ENCODE measurements at regions not wholly inside any gene's neighbourhood (a gene's known extent, or its start where the extent isn't known, plus 50 kb on each side); places are given as distances from the start of the nearest gene placed in this dataset.

DNA sequence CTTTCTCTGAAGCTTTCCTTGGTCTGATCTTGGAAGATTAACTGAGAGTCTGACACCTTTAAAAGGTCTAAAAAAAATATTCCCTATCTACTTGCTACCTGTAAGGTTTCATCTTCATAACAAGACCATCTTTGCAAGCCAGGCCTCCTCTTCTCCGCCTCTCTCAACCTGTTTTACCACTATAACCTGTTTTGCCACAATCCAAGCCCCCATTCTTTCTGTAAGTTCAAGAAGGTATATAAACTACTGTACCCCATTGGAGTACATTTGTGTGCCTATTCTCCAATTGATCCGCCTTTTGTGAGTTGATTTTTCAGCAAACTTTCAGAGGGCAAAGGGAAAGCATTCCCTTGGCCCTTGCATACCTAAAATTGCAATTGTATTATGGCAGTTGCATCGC lies 319.3 kb upstream of the NECTIN3 start:
- Histone ChIP-seq H3K27me3 (ENCODE audit: insufficient read depth, insufficient read length) (no peaks in the 10 kb centered on the region), H3K36me3 (ENCODE audit: insufficient read depth, insufficient read length, low read length) (no peaks in the 10 kb centered on the region), H3K9ac (ENCODE audit: insufficient read length, low read depth) (no peak overlapping the region), H3K9me3 (ENCODE audit: insufficient read depth, low read length) (peaks cover 14% of the 10 kb centered on the region), H3K4me1 (ENCODE audit: insufficient read depth, insufficient read length) (no peaks in the 10 kb centered on the region), H3K4me3 (ENCODE audit: insufficient read length, low read depth) (no peak overlapping the region)
- TF ChIP-seq SUZ12 (IDR thresholded peaks at IDR 0.05; ENCODE audit: extremely low read depth, insufficient read depth, insufficient read length) (no peak), ZNF274 (IDR thresholded peaks at IDR 0.05; ENCODE audit: low read depth, low read length) (no peak), YY1 (IDR thresholded peaks at IDR 0.05; ENCODE audit: insufficient read depth, insufficient read length) (no peak)
- no peak for DNase-seq (ENCODE audit: low read depth, low spot score)

DNA sequence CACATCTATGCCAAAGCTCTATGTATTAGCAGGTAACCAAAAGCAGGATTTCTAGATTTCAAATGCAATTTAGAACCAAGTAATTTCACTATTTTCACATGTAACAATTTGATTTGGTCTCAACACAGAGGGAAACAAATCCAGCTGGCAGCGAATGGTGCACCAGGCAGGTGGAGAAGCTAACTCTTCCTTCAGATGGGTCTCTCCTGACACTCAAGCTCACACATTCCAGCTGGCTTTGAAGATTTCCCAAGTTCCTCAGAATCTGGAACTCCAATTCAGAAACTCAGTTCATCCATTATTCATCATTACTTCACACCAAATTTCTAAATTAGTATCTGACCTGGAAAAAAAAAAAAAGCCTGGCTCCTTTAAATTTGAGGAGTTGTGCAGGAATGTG lies 318.1 kb upstream of the NECTIN3 start:
- TF ChIP-seq YY1 (IDR thresholded peaks at IDR 0.05; ENCODE audit: insufficient read depth, insufficient read length) (no peak), SUZ12 (IDR thresholded peaks at IDR 0.05; ENCODE audit: extremely low read depth, insufficient read depth, insufficient read length) (no peak), ZNF274 (IDR thresholded peaks at IDR 0.05; ENCODE audit: low read depth, low read length) (no peak)

DNA sequence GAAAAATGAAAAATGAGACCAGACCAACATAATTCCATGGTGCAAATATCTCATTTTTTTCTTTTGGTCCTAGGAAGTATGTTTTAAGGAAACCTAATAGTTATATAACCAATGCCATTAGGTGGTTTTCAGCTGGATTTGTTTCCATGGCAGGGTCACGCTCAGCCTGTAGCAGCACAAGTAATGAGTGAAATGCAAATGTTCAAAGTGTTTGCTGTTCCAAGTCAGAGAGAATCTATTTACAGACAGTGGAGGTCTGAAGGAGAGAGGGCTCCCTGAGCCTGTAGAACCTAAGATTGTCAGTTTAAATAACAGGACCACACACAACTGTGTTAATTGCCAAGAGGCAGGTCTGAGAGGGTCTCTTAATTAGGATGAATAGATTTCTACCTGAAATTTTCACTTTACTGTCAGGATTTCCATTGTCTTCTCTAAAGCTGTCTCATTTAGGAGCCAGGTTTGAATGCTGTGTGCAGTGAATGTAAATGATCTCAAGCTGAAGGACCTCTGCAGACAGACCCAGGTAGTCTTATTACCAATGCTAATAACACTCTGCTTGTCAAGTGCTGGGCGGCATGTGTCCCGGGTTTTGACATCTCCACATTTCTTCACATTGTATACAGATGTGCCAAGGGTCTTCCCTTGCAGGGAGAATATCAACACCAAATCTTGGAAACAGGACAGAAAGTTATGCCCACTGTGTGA lies 317.3 kb upstream of the NECTIN3 start:
- no peak for DNase-seq (ENCODE audit: low read depth, low spot score)
- TF ChIP-seq ZNF274 (IDR thresholded peaks at IDR 0.05; ENCODE audit: low read depth, low read length) (no peak), SUZ12 (IDR thresholded peaks at IDR 0.05; ENCODE audit: extremely low read depth, insufficient read depth, insufficient read length) (no peak), YY1 (IDR thresholded peaks at IDR 0.05; ENCODE audit: insufficient read depth, insufficient read length) (no peak)
- Histone ChIP-seq H3K36me3 (ENCODE audit: insufficient read depth, insufficient read length, low read length) (no peaks in the 10 kb centered on the region), H3K9me3 (ENCODE audit: insufficient read depth, low read length) (peaks cover 15% of the 10 kb centered on the region), H3K4me3 (ENCODE audit: insufficient read length, low read depth) (no peak overlapping the region), H3K4me1 (ENCODE audit: insufficient read depth, insufficient read length) (no peaks in the 10 kb centered on the region), H3K9ac (ENCODE audit: insufficient read length, low read depth) (no peak overlapping the region), H3K27me3 (ENCODE audit: insufficient read depth, insufficient read length) (no peaks in the 10 kb centered on the region)

More for the DNA sequence above, 318.1 kb upstream of the NECTIN3 start:
- Histone ChIP-seq H3K9me3 (ENCODE audit: insufficient read depth, low read length) (peaks cover 15% of the 10 kb centered on the region), H3K4me3 (ENCODE audit: insufficient read length, low read depth) (no peak overlapping the region), H3K9ac (ENCODE audit: insufficient read length, low read depth) (no peak overlapping the region), H3K27me3 (ENCODE audit: insufficient read depth, insufficient read length) (no peaks in the 10 kb centered on the region), H3K4me1 (ENCODE audit: insufficient read depth, insufficient read length) (no peaks in the 10 kb centered on the region), H3K36me3 (ENCODE audit: insufficient read depth, insufficient read length, low read length) (no peaks in the 10 kb centered on the region)
- DNase-seq (ENCODE audit: low read depth, low spot score) = no peak

DNA sequence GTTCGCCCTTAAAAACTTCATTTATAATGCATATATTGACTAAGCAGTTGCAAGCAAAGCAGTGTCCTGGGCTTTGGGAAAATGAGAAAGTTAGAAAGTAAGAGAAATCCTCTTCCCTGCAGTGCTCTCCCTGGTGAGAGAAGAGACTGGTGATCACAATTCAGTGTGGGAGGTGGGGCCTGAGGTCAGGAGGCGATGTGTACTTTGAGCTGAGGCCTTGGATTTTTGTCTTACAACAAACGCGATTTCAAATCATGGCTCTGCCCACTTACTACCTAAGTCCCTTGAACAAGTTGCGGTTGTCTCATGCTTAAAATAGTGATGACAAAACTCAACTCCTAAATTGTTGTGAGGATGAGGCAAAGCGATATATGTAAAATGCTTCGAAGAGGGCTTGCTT lies 316.3 kb upstream of the NECTIN3 start:
- TF ChIP-seq YY1 (IDR thresholded peaks at IDR 0.05; ENCODE audit: insufficient read depth, insufficient read length) (no peak), ZNF274 (IDR thresholded peaks at IDR 0.05; ENCODE audit: low read depth, low read length) (no peak), SUZ12 (IDR thresholded peaks at IDR 0.05; ENCODE audit: extremely low read depth, insufficient read depth, insufficient read length) (no peak)
- no peaks in the 10 kb centered on the region for H3K4me1 ChIP-seq (ENCODE audit: insufficient read depth, insufficient read length)
- no peak overlapping the region for H3K4me3 ChIP-seq (ENCODE audit: insufficient read length, low read depth)
- no peak for DNase-seq (ENCODE audit: low read depth, low spot score)
- H3K9me3 ChIP-seq (ENCODE audit: insufficient read depth, low read length) = peaks cover 15% of the 10 kb centered on the region
- no peak overlapping the region for H3K9ac ChIP-seq (ENCODE audit: insufficient read length, low read depth)
- H3K27me3 ChIP-seq (ENCODE audit: insufficient read depth, insufficient read length) = no peaks in the 10 kb centered on the region
- H3K36me3 ChIP-seq (ENCODE audit: insufficient read depth, insufficient read length, low read length) = no peaks in the 10 kb centered on the region

DNA sequence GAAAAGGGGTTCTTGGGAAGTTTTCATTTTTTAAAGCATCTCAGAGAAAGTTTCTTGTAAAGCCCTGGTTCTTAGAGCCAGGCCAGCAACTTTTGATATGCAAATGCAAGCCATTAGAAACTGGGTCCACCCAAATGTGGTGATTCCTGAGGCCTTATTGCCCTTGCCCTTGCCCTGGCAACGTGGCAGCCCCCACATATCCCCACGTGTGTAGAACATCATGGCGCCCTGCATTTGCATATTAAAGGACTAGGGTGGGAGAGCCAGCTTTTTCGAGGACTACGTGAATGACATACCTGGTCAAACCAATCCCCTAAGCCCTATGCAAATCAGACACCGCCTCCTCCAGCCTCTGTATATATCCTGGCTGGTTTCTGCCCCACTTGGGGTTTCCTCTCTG lies 314.9 kb upstream of the NECTIN3 start:
- TF ChIP-seq ZNF274 (IDR thresholded peaks at IDR 0.05; ENCODE audit: low read depth, low read length) = no peak
- no peak for TF ChIP-seq SUZ12 (IDR thresholded peaks at IDR 0.05; ENCODE audit: extremely low read depth, insufficient read depth, insufficient read length)
- TF ChIP-seq YY1 (IDR thresholded peaks at IDR 0.05; ENCODE audit: insufficient read depth, insufficient read length) = no peak
- no peak overlapping the region for H3K4me3 ChIP-seq (ENCODE audit: insufficient read length, low read depth)
- no peaks in the 10 kb centered on the region for H3K36me3 ChIP-seq (ENCODE audit: insufficient read depth, insufficient read length, low read length)
- no peak overlapping the region for H3K9ac ChIP-seq (ENCODE audit: insufficient read length, low read depth)
- H3K4me1 ChIP-seq (ENCODE audit: insufficient read depth, insufficient read length) = no peaks in the 10 kb centered on the region
- no peak for DNase-seq (ENCODE audit: low read depth, low spot score)
- H3K9me3 ChIP-seq (ENCODE audit: insufficient read depth, low read length) = peaks cover 15% of the 10 kb centered on the region
- no peaks in the 10 kb centered on the region for H3K27me3 ChIP-seq (ENCODE audit: insufficient read depth, insufficient read length)

DNA sequence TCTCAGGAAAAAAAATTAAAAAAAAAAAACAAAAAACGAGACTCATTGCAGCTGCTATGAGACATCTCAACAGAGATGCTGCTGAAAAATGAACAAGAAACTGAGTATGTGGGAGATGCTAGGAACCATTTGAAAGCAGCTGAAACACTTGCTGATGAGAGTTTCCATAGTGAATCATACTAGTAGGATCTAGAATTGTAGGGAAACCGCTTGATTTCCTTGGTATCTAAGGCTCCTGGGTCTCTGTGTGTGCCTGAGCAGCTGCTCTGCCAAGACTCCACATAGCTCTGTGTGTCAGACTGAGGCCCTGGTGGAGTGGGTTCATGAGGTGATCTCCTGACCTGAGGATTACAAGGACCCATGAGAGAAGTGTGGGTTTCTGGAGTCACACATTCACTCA lies 313.4 kb upstream of the NECTIN3 start:
- no peaks in the 10 kb centered on the region for H3K4me1 ChIP-seq (ENCODE audit: insufficient read depth, insufficient read length)
- H3K36me3 ChIP-seq (ENCODE audit: insufficient read depth, insufficient read length, low read length) = no peaks in the 10 kb centered on the region
- no peaks in the 10 kb centered on the region for H3K27me3 ChIP-seq (ENCODE audit: insufficient read depth, insufficient read length)
- no peak for TF ChIP-seq ZNF274 (IDR thresholded peaks at IDR 0.05; ENCODE audit: low read depth, low read length)
- H3K4me3 ChIP-seq (ENCODE audit: insufficient read length, low read depth) = no peak overlapping the region
- DNase-seq (ENCODE audit: low read depth, low spot score) = no peak
- no peak overlapping the region for H3K9ac ChIP-seq (ENCODE audit: insufficient read length, low read depth)
- H3K9me3 ChIP-seq (ENCODE audit: insufficient read depth, low read length) = peaks cover 15% of the 10 kb centered on the region

DNA sequence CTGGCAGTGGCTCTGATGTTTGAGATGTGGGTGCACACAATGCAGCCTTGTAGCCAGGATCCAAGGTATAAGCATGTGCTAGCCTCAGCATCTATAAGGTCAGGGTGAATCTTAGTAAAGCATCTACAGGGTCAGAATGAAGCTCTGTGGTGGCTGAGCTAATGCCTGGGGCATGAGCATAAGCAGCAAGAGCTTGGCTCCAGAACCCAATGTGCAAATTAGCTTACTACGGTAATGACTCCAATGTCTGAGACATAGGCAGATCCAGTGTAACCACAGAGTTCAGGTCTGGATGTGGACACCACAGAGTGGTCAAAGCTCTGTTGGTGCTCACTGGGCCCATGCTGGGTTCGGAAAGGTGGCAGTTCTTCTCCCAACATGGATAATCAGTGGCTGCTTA lies 304.5 kb upstream of the NECTIN3 start:
- Histone ChIP-seq H3K4me1 (ENCODE audit: insufficient read depth, insufficient read length) (no peaks in the 10 kb centered on the region), H3K9ac (ENCODE audit: insufficient read length, low read depth) (no peak overlapping the region), H3K27me3 (ENCODE audit: insufficient read depth, insufficient read length) (no peaks in the 10 kb centered on the region), H3K36me3 (ENCODE audit: insufficient read depth, insufficient read length, low read length) (no peaks in the 10 kb centered on the region), H3K9me3 (ENCODE audit: insufficient read depth, low read length) (peaks cover 17% of the 10 kb centered on the region; the same call in 1 of the 2 replicates), H3K4me3 (ENCODE audit: insufficient read length, low read depth) (no peak overlapping the region)
- no peak for TF ChIP-seq ZNF274 (IDR thresholded peaks at IDR 0.05; ENCODE audit: low read depth, low read length)
- no peak for TF ChIP-seq YY1 (IDR thresholded peaks at IDR 0.05; ENCODE audit: insufficient read depth, insufficient read length)
- no peak for TF ChIP-seq SUZ12 (IDR thresholded peaks at IDR 0.05; ENCODE audit: extremely low read depth, insufficient read depth, insufficient read length)
- no peak for DNase-seq (ENCODE audit: low read depth, low spot score)

All from NT2/D1 (cell line).